ENCODE measurements at regions not wholly inside any gene's neighbourhood (a gene's known extent, or its start where the extent isn't known, plus 50 kb on each side); places are given as distances from the start of the nearest gene placed in this dataset.

GRCh38 chr2:111709321-111709720 is 174.7 kb downstream of the ANAPC1 start:
- H3K27ac ChIP-seq (ENCODE audit: low read depth in 2 of 2, low read length in 1 of 2): no peak overlapping the region
- H3K4me2 ChIP-seq: no peak overlapping the region
- DNase-seq: no peak
- H3K4me3 ChIP-seq (ENCODE audit: low read depth in 2 of 2, low read length in 1 of 2): no peak overlapping the region
- H3K79me2 ChIP-seq (ENCODE audit: insufficient read depth): no peaks in the 10 kb centered on the region
- no peaks in the 10 kb centered on the region for H3K9me3 ChIP-seq
- H3K9ac ChIP-seq: no peak overlapping the region
- H3K27me3 ChIP-seq (ENCODE audit: insufficient read depth): no peaks in the 10 kb centered on the region
- 82% methylated on average over 3 of the region's 3 CpGs for WGBS (ENCODE audit: low lambda C conversion rate)
- ChIA-PET POLR2A (no interaction called here), CTCF (interaction anchor here (0.9 to 1.2 kb wide), 2 partner anchors 8 to 504 kb away, joined by 3 read pairs; no protein-coding TSS in a partner anchor)
- no peak overlapping the region for H2AFZ ChIP-seq (ENCODE audit: low read depth)
- H4K20me1 ChIP-seq (ENCODE audit: insufficient read depth): no peaks in the 10 kb centered on the region; the same call in 1 of the 2 replicates
- H3K36me3 ChIP-seq (replicated peaks in 1 of 2; ENCODE audit: control insufficient read depth in 1 of 2, insufficient read depth in 2 of 2, low read length in 1 of 2): no peaks in the 10 kb centered on the region
- H3F3A ChIP-seq (replicated peaks; ENCODE audit: insufficient read depth): no peaks in the 10 kb centered on the region
- H3K9me2 ChIP-seq: no peaks in the 10 kb centered on the region
- H3K4me1 ChIP-seq (ENCODE audit: control insufficient read depth in 1 of 2, insufficient read depth in 2 of 2, low read depth in 1 of 2, low read length in 1 of 2): peaks cover 14 to 15% of the 10 kb centered on the region in 2 experiments; a peak in 3 of 4 replicates
- TF ChIP-seq TEAD4 (IDR thresholded peaks at IDR 0.05; ENCODE audit: borderline replicate concordance, insufficient read depth): no peak
- TF ChIP-seq RAD21 (IDR thresholded peaks at IDR 0.05; ENCODE audit: low read length): no peak
- no peak for TF ChIP-seq RCOR1 (IDR thresholded peaks at IDR 0.05; ENCODE audit: low read length)
- TF ChIP-seq SIN3A (IDR thresholded peaks at IDR 0.05; ENCODE audit: borderline replicate concordance, low read depth, low read length): no peak
- TF ChIP-seq, protein P1, sequence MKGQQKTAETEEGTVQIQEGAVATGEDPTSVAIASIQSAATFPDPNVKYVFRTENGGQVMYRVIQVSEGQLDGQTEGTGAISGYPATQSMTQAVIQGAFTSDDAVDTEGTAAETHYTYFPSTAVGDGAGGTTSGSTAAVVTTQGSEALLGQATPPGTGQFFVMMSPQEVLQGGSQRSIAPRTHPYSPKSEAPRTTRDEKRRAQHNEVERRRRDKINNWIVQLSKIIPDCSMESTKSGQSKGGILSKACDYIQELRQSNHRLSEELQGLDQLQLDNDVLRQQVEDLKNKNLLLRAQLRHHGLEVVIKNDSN (IDR thresholded peaks at IDR 0.05; ENCODE audit: borderline replicate concordance, low read depth): no peak
- no peak for TF ChIP-seq FOSL2 (IDR thresholded peaks at IDR 0.05; ENCODE audit: borderline replicate concordance, low read depth)
- TF ChIP-seq TAF1 (IDR thresholded peaks at IDR 0.05; ENCODE audit: borderline replicate concordance, low read depth, low read length): no peak
- no peak for TF ChIP-seq FOXM1 (IDR thresholded peaks at IDR 0.05; ENCODE audit: low read depth)

- H2AFZ ChIP-seq (ENCODE audit: low read depth): no peak overlapping the region
- CTCF ChIA-PET: interaction anchor here (1.2 to 1.4 kb wide), 2 partner anchors 8 to 9 kb away, joined by 3 read pairs; no protein-coding TSS in a partner anchor
- H3K4me1 ChIP-seq (ENCODE audit: control insufficient read depth in 1 of 2, insufficient read depth in 2 of 2, low read depth in 1 of 2, low read length in 1 of 2): peaks cover 10 to 13% of the 10 kb centered on the region in 2 experiments; a peak in 3 of 4 replicates
- no peak for DNase-seq
- H3K4me3 ChIP-seq (ENCODE audit: low read depth in 2 of 2, low read length in 1 of 2): no peak overlapping the region
- H3K79me2 ChIP-seq (ENCODE audit: insufficient read depth): no peaks in the 10 kb centered on the region
- H3K9ac ChIP-seq: no peak overlapping the region
- H3F3A ChIP-seq (replicated peaks; ENCODE audit: insufficient read depth): no peaks in the 10 kb centered on the region
- no peak overlapping the region for H3K27ac ChIP-seq (ENCODE audit: low read depth in 2 of 2, low read length in 1 of 2)
- no peaks in the 10 kb centered on the region for H3K9me3 ChIP-seq
- WGBS (ENCODE audit: low lambda C conversion rate): 78% methylated on average over 6 of the region's 6 CpGs
- no peaks in the 10 kb centered on the region for H3K36me3 ChIP-seq (replicated peaks in 1 of 2; ENCODE audit: control insufficient read depth in 1 of 2, insufficient read depth in 2 of 2, low read length in 1 of 2)
- H4K20me1 ChIP-seq (ENCODE audit: insufficient read depth): no peaks in the 10 kb centered on the region; the same call in 1 of the 2 replicates
- no peaks in the 10 kb centered on the region for H3K9me2 ChIP-seq
- no peaks in the 10 kb centered on the region for H3K27me3 ChIP-seq (ENCODE audit: insufficient read depth)
- no peak overlapping the region for H3K4me2 ChIP-seq
- POLR2A ChIA-PET: no interaction called here
- TF ChIP-seq, protein P1 (IDR thresholded peaks at IDR 0.05; ENCODE audit: borderline replicate concordance, low read depth): no peak
- TF ChIP-seq ELF1 (IDR thresholded peaks at IDR 0.05): no peak
- TF ChIP-seq FOXM1 (IDR thresholded peaks at IDR 0.05; ENCODE audit: low read depth): no peak
- TF ChIP-seq NFIC (IDR thresholded peaks at IDR 0.05; ENCODE audit: borderline replicate concordance): no peak
- TF ChIP-seq SMC3 (IDR thresholded peaks at IDR 0.05; ENCODE audit: low read depth, low read length): no peak
- no peak for TF ChIP-seq FOSL2 (IDR thresholded peaks at IDR 0.05; ENCODE audit: borderline replicate concordance, low read depth)
- TF ChIP-seq, protein P2, sequence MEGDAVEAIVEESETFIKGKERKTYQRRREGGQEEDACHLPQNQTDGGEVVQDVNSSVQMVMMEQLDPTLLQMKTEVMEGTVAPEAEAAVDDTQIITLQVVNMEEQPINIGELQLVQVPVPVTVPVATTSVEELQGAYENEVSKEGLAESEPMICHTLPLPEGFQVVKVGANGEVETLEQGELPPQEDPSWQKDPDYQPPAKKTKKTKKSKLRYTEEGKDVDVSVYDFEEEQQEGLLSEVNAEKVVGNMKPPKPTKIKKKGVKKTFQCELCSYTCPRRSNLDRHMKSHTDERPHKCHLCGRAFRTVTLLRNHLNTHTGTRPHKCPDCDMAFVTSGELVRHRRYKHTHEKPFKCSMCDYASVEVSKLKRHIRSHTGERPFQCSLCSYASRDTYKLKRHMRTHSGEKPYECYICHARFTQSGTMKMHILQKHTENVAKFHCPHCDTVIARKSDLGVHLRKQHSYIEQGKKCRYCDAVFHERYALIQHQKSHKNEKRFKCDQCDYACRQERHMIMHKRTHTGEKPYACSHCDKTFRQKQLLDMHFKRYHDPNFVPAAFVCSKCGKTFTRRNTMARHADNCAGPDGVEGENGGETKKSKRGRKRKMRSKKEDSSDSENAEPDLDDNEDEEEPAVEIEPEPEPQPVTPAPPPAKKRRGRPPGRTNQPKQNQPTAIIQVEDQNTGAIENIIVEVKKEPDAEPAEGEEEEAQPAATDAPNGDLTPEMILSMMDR (IDR thresholded peaks at IDR 0.05): no peak
- TF ChIP-seq TAF1 (IDR thresholded peaks at IDR 0.05; ENCODE audit: borderline replicate concordance, low read depth, low read length): no peak
- TF ChIP-seq, protein P3, sequence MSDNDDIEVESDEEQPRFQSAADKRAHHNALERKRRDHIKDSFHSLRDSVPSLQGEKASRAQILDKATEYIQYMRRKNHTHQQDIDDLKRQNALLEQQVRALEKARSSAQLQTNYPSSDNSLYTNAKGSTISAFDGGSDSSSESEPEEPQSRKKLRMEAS (IDR thresholded peaks at IDR 0.05; ENCODE audit: low read depth): no peak
- TF ChIP-seq TCF12 (IDR thresholded peaks at IDR 0.05): no peak
- no peak for TF ChIP-seq IRF3 (IDR thresholded peaks at IDR 0.05; ENCODE audit: low read depth, low read length)
- TF ChIP-seq ZBTB33 (IDR thresholded peaks at IDR 0.05; ENCODE audit: borderline replicate concordance, low read depth): no peak
- TF ChIP-seq, protein P4, sequence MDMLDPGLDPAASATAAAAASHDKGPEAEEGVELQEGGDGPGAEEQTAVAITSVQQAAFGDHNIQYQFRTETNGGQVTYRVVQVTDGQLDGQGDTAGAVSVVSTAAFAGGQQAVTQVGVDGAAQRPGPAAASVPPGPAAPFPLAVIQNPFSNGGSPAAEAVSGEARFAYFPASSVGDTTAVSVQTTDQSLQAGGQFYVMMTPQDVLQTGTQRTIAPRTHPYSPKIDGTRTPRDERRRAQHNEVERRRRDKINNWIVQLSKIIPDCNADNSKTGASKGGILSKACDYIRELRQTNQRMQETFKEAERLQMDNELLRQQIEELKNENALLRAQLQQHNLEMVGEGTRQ (IDR thresholded peaks at IDR 0.05; ENCODE audit: borderline replicate concordance, low read depth, low read length): no peak
- no peak for TF ChIP-seq RFX5 (IDR thresholded peaks at IDR 0.05; ENCODE audit: low read length)
- no peak for TF ChIP-seq EZH2phosphoT487 (IDR thresholded peaks at IDR 0.05; ENCODE audit: borderline replicate concordance, low read depth)
- no peak for TF ChIP-seq CHD2 (IDR thresholded peaks at IDR 0.05; ENCODE audit: low read length, partially characterized antibody)
Observed at GRCh38 chr2:111710085-111710484, 173.9 kb downstream of the ANAPC1 start.
